Testis (tissue), 2 donors: ENCODE measurements at regions not wholly inside any gene's neighbourhood (a gene's known extent, or its start where the extent isn't known, plus 50 kb on each side); places are given as distances from the start of the nearest gene placed in this dataset.

Source experiments
- CTCF ChIP-seq, 3 experiments: fragments of 450-650 bp in 2 of 3; fragments of 200-600 bp in 1 of 3; sonication (generic) in 1 of 3; IDR thresholded peaks; one replicate each; pipeline ENCODE4 v1.5.1; 2016 to 2019; ENCODE audit warnings: antibody characterized with exemption in 3 of 3, mild to moderate bottlenecking in 2 of 3, moderate library complexity in 1 of 3
- POLR2A ChIP-seq: fragments of 450-650 bp; IDR thresholded peaks from one replicate; pipeline ENCODE4 v1.6.1; 2017; ENCODE audit warnings: antibody characterized with exemption, mild to moderate bottlenecking, moderate library complexity

GRCh38 chr10:63071145-63071544 is 62.0 kb upstream of the NRBF2 start:
- TF ChIP-seq CTCF (IDR thresholded peaks at IDR 0.05) (no peak), POLR2A (no peak)
